Progenitor cell of endocrine pancreas (in vitro differentiated cells): ENCODE measurements at regions not wholly inside any gene's neighbourhood (a gene's known extent, or its start where the extent isn't known, plus 50 kb on each side); places are given as distances from the start of the nearest gene placed in this dataset.

ENCODE experiments used
- DNase-seq: peaks from one replicate; pipeline ENCODE4 v3.0.0; 2021; ENCODE audit warnings: low spot score; ENCODE audit not compliant: unreplicated experiment
- H3K27ac Mint-ChIP-seq: 2 replicates; pipeline ENCODE4 v1.8.0; 2021; ENCODE audit warnings: mild to moderate bottlenecking, moderate library complexity, mixed read lengths
- H3K27me3 Mint-ChIP-seq: 2 replicates; pipeline ENCODE4 v1.8.0; 2021; ENCODE audit warnings: mixed read lengths
- H3K36me3 Mint-ChIP-seq: 2 replicates; pipeline ENCODE4 v1.8.0; 2022; ENCODE audit warnings: mixed read lengths; ENCODE audit not compliant: insufficient read depth
- H3K4me1 Mint-ChIP-seq: 2 replicates; pipeline ENCODE4 v1.8.0; 2021; ENCODE audit warnings: low read depth, mixed read lengths
- H3K4me3 Mint-ChIP-seq: 2 replicates; pipeline ENCODE4 v1.8.0; 2021; ENCODE audit warnings: low read depth, mild to moderate bottlenecking, moderate library complexity, mixed read lengths
- H3K9me3 Mint-ChIP-seq: 2 replicates; pipeline ENCODE4 v1.8.0; 2021; ENCODE audit warnings: low read depth, mixed read lengths
- TF ChIP-seq, protein P1 (sequence below): fragments of 200-600 bp; sonication (generic); IDR thresholded peaks from one replicate; pipeline ENCODE4 v1.5.0; 2021; ENCODE audit warnings: antibody characterized with exemption, mild to moderate bottlenecking; ENCODE audit not compliant: unreplicated experiment

GRCh38 chrX:141402897-141403610 is 160.7 kb upstream of the SPANXC start:
- TF ChIP-seq, protein P1, sequence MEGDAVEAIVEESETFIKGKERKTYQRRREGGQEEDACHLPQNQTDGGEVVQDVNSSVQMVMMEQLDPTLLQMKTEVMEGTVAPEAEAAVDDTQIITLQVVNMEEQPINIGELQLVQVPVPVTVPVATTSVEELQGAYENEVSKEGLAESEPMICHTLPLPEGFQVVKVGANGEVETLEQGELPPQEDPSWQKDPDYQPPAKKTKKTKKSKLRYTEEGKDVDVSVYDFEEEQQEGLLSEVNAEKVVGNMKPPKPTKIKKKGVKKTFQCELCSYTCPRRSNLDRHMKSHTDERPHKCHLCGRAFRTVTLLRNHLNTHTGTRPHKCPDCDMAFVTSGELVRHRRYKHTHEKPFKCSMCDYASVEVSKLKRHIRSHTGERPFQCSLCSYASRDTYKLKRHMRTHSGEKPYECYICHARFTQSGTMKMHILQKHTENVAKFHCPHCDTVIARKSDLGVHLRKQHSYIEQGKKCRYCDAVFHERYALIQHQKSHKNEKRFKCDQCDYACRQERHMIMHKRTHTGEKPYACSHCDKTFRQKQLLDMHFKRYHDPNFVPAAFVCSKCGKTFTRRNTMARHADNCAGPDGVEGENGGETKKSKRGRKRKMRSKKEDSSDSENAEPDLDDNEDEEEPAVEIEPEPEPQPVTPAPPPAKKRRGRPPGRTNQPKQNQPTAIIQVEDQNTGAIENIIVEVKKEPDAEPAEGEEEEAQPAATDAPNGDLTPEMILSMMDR = no peak
- peaks cover 5% of the 10 kb centered on the region for H3K4me1 Mint-ChIP-seq
- H3K36me3 Mint-ChIP-seq = no peaks in the 10 kb centered on the region
- peaks cover 32% of the 10 kb centered on the region for H3K9me3 Mint-ChIP-seq
- H3K4me3 Mint-ChIP-seq = no peak overlapping the region
- no peak overlapping the region for H3K27ac Mint-ChIP-seq
- DNase-seq = no peak
- no peaks in the 10 kb centered on the region for H3K27me3 Mint-ChIP-seq

GRCh38 chrX:141396536-141396935 is 154.2 kb upstream of the SPANXC start:
- peaks cover 47% of the 10 kb centered on the region for H3K9me3 Mint-ChIP-seq
- no peaks in the 10 kb centered on the region for H3K27me3 Mint-ChIP-seq
- no peak overlapping the region for H3K4me3 Mint-ChIP-seq
- H3K36me3 Mint-ChIP-seq = no peaks in the 10 kb centered on the region
- no peaks in the 10 kb centered on the region for H3K4me1 Mint-ChIP-seq
- no peak for DNase-seq
- no peak overlapping the region for H3K27ac Mint-ChIP-seq
- TF ChIP-seq, protein P1 = no peak

DNA sequence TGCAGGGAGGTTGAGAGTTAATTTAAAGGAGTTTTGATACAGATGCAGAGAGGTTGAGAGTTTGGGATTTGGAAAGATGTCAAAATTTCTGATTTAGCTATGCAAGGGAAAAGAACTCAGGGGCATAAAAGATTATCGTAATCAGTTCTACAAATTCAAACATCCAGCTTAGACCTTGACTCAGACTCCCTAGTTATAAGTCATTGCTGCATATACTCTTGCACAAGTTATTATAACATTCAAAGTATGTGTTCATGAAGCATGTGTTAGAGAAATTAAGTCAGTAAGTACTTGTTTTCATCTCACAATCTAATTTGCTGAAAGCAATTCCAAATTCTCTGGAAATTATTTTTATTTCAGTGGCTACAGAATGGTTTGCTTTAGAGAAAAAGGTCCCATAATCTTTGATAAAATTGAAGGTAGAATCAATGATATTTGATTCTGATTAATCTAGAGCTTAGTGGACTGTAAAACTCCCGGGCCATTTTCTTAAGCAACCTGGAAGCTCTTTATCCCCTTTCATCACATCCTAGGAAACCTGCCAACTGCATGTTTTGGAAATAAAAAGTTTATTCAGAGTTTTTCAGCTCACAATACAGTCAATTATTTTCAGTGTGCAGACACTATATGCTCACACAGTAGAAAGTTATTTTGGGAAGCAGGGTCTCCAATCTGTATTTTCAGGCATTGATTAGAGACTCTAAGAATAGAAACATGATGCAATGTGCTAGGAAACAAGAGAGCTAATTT is 132.9 kb upstream of the SPANXC start:
- Mint-ChIP-seq H3K27ac (no peak overlapping the region), H3K36me3 (no peaks in the 10 kb centered on the region), H3K4me3 (no peak overlapping the region), H3K27me3 (no peaks in the 10 kb centered on the region), H3K9me3 (peaks cover 40% of the 10 kb centered on the region), H3K4me1 (no peaks in the 10 kb centered on the region)
- DNase-seq = no peak
- TF ChIP-seq, protein P1 = no peak

GRCh38 chrX:141341743-141342142 is 99.4 kb upstream of the SPANXC start:
- H3K36me3 Mint-ChIP-seq = no peaks in the 10 kb centered on the region
- peaks cover 24% of the 10 kb centered on the region for H3K9me3 Mint-ChIP-seq
- no peak overlapping the region for H3K4me3 Mint-ChIP-seq
- TF ChIP-seq, protein P1 = no peak
- H3K27me3 Mint-ChIP-seq = no peaks in the 10 kb centered on the region
- peaks cover 3% of the 10 kb centered on the region for H3K4me1 Mint-ChIP-seq
- no peak for DNase-seq
- no peak overlapping the region for H3K27ac Mint-ChIP-seq

DNA sequence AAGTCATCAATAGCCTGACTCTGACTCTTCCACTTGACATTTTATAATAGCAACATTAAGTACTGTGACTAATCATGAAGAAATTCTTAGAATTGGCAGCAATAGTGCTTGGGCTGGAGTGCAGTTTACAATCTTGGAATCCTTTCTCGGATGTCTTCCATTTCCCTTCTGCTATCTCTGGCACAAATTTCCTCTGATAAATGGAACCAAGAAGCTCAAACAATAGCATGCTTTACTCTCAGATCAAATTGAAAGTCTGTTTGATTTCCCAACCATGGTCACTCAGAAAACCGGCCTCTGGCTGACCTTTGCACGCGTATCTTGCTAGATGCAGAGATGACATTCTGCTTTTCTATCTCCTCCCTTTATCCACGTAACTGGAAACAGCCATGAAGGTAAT is 99.0 kb upstream of the SPANXC start:
- Mint-ChIP-seq H3K4me3 (no peak overlapping the region), H3K9me3 (peaks cover 24% of the 10 kb centered on the region), H3K27ac (no peak overlapping the region), H3K36me3 (no peaks in the 10 kb centered on the region), H3K4me1 (peaks cover 3% of the 10 kb centered on the region), H3K27me3 (no peaks in the 10 kb centered on the region)
- TF ChIP-seq, protein P1 = no peak
- no peak for DNase-seq
